ENCODE measurements at regions not wholly inside any gene's neighbourhood (a gene's known extent, or its start where the extent isn't known, plus 50 kb on each side); places are given as distances from the start of the nearest gene placed in this dataset.

DNA sequence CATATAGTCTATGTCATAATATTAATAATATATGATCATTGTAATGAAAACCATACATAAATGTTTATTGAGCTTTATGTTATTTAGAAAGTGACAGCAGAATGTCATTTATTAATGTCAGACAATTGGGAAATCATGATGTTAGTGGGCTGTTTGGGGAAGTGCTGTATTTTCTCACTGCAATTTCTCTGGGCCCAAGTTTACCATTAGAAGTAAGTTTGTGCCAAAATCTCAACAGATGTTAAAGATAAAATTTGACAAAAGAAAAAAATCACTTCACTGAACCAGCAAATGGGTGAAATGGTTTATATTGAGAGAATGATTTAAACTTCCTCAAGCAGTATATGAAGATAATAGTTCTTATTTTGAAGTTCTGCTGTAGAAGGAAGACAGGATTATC lies 433.2 kb upstream of the SMARCA2 start:
- TF ChIP-seq, protein P1, sequence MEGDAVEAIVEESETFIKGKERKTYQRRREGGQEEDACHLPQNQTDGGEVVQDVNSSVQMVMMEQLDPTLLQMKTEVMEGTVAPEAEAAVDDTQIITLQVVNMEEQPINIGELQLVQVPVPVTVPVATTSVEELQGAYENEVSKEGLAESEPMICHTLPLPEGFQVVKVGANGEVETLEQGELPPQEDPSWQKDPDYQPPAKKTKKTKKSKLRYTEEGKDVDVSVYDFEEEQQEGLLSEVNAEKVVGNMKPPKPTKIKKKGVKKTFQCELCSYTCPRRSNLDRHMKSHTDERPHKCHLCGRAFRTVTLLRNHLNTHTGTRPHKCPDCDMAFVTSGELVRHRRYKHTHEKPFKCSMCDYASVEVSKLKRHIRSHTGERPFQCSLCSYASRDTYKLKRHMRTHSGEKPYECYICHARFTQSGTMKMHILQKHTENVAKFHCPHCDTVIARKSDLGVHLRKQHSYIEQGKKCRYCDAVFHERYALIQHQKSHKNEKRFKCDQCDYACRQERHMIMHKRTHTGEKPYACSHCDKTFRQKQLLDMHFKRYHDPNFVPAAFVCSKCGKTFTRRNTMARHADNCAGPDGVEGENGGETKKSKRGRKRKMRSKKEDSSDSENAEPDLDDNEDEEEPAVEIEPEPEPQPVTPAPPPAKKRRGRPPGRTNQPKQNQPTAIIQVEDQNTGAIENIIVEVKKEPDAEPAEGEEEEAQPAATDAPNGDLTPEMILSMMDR (conservative IDR thresholded peaks at IDR 0.05 in 1 of 2, IDR thresholded peaks at IDR 0.05 in 1 of 2; ENCODE audit: extremely low read depth in 1 of 2, insufficient read depth in 1 of 2, low read depth in 1 of 2, low read length in 2 of 2) = no peak
- no peak for TF ChIP-seq EZH2 (IDR thresholded peaks at IDR 0.05; ENCODE audit: borderline replicate concordance, low read length)

Data from mammary epithelial cell (primary cell).